ENCODE measurements at regions not wholly inside any gene's neighbourhood (a gene's known extent, or its start where the extent isn't known, plus 50 kb on each side); places are given as distances from the start of the nearest gene placed in this dataset.

DNA sequence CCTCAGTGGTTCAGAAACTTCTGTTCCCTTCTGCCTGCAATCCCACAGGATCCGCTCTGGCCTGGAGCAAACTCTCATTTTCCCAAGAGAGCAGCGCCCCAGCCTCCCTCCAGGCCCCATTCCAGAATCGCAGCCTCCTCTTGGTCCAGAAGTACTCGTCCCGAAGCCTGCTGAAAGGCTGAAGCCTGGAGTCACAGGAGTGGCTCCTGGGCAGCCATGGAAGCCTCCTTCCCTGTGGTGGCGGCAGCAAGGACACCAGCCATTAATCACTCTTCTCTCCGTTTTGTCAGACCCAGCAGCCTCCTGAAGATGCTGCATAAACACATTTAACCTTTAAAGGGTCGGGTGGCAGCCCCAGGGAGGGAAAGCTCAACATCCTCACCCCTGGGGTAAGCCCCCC, 66.9 kb upstream of the TNRC6C start:
- Histone ChIP-seq H3K36me3 (no peaks in the 10 kb centered on the region), H3K27ac (no peak overlapping the region), H3K9me3 (no peaks in the 10 kb centered on the region), H3K27me3 (peaks cover 35% of the 10 kb centered on the region), H3K4me1 (peaks cover 0 to 13% (median 0%) of the 10 kb centered on the region in 4 donors), H3K4me3 (no peak overlapping the region)
- in situ Hi-C loops (cut with MboI; ENCODE audit: low pct_ligation_motif_present in 1 of 4, low pct_unique_long_range_greater_than_20kb in 1 of 4, low sequenced_read_pairs in 3 of 4): no loop called here
- DNase-seq: no peak
- intact Hi-C loops (cut with DNase I; ENCODE audit: low total_unique reads): no loop called here
- WGBS, 2 donors (ENCODE audit: low coverage in 1 of 2): 67% methylated on average over 8 of the region's 8 CpGs; no CpG with 5 or more reads in 1 of the 2 donors
- TF ChIP-seq CTCF (IDR thresholded peaks at IDR 0.05) (no peak), POLR2A (IDR thresholded peaks at IDR 0.05) (no peak), POLR2AphosphoS5 (IDR thresholded peaks at IDR 0.05) (no peak), EP300 (IDR thresholded peaks at IDR 0.05; ENCODE audit: low read depth) (no peak)

DNA sequence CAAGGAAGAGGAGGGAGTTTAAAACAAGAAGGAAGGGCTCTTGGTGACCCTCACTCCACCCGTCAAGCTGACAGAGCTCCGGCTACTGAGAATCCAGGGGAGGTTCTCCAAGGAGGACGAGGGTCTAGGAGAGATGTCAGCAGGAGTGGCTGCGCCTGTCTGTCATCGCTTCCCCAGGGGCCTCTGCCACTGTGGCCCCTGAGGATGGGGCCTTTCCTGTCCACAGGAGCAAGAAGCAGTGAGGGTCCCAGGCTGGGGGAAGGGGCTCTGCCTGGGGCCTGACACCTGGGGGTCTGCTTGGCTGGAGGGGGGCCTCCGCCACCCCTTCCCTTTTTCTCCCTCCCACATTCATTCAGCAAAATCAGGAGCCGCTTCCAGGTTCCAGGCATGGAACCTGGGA, 66.5 kb upstream of the TNRC6C start:
- 89% methylated on average over 5 of the region's 7 CpGs; no CpG with 5 or more reads in 1 of the 2 donors for WGBS, 2 donors (ENCODE audit: low coverage in 1 of 2)

GRCh38 chr17:77892469-77893143, 65.9 kb upstream of the TNRC6C start:
- H3K27ac ChIP-seq: no peak overlapping the region
- peaks cover 0 to 7% (median 0%) of the 10 kb centered on the region in 4 donors for H3K4me1 ChIP-seq
- no peaks in the 10 kb centered on the region for H3K36me3 ChIP-seq
- H3K4me3 ChIP-seq: no peak overlapping the region
- H3K27me3 ChIP-seq: peaks cover 25% of the 10 kb centered on the region
- DNase-seq: no peak
- 56 to 78% methylated on average over 3 to 22 of the region's 22 CpGs for WGBS, 2 donors (ENCODE audit: low coverage in 1 of 2)
- H3K9me3 ChIP-seq: no peaks in the 10 kb centered on the region
- in situ Hi-C loops (cut with MboI; ENCODE audit: low pct_ligation_motif_present in 1 of 4, low pct_unique_long_range_greater_than_20kb in 1 of 4, low sequenced_read_pairs in 3 of 4) (no loop called here), intact Hi-C loops (cut with DNase I; ENCODE audit: low total_unique reads) (no loop called here)
- TF ChIP-seq EP300 (IDR thresholded peaks at IDR 0.05; ENCODE audit: low read depth) (no peak), POLR2A (IDR thresholded peaks at IDR 0.05) (no peak), CTCF (IDR thresholded peaks at IDR 0.05) (no peak), POLR2AphosphoS5 (IDR thresholded peaks at IDR 0.05) (no peak)

More for the DNA sequence above, 66.5 kb upstream of the TNRC6C start:
- H3K9me3 ChIP-seq: no peaks in the 10 kb centered on the region
- H3K4me3 ChIP-seq: no peak overlapping the region
- TF ChIP-seq CTCF (IDR thresholded peaks at IDR 0.05) (no peak), POLR2AphosphoS5 (IDR thresholded peaks at IDR 0.05) (no peak), EP300 (IDR thresholded peaks at IDR 0.05; ENCODE audit: low read depth) (no peak), POLR2A (IDR thresholded peaks at IDR 0.05) (no peak)
- in situ Hi-C loops (cut with MboI; ENCODE audit: low pct_ligation_motif_present in 1 of 4, low pct_unique_long_range_greater_than_20kb in 1 of 4, low sequenced_read_pairs in 3 of 4): no loop called here
- no peak for DNase-seq
- no peak overlapping the region for H3K27ac ChIP-seq
- intact Hi-C loops (cut with DNase I; ENCODE audit: low total_unique reads): no loop called here
- no peaks in the 10 kb centered on the region for H3K36me3 ChIP-seq
- peaks cover 31% of the 10 kb centered on the region for H3K27me3 ChIP-seq
- H3K4me1 ChIP-seq: peaks cover 0 to 12% (median 0%) of the 10 kb centered on the region in 4 donors

GRCh38 chr17:77893144-77894044, 65.1 kb upstream of the TNRC6C start:
- Histone ChIP-seq H3K4me1 (peaks cover 0 to under 1% (median 0%) of the 10 kb centered on the region in 4 donors), H3K27me3 (peaks cover 18% of the 10 kb centered on the region), H3K9me3 (no peaks in the 10 kb centered on the region), H3K36me3 (no peaks in the 10 kb centered on the region), H3K27ac (no peak overlapping the region), H3K4me3 (no peak overlapping the region)
- WGBS, 2 donors (ENCODE audit: low coverage in 1 of 2): 86 to 100% methylated on average over 4 to 23 of the region's 23 CpGs
- TF ChIP-seq POLR2AphosphoS5 (IDR thresholded peaks at IDR 0.05): no peak
- TF ChIP-seq POLR2A (IDR thresholded peaks at IDR 0.05): no peak
- TF ChIP-seq EP300 (IDR thresholded peaks at IDR 0.05; ENCODE audit: low read depth): no peak
- TF ChIP-seq CTCF (IDR thresholded peaks at IDR 0.05): no peak
- DNase-seq: no peak
- intact Hi-C loops (cut with DNase I; ENCODE audit: low total_unique reads): no loop called here
- in situ Hi-C loops (cut with MboI; ENCODE audit: low pct_ligation_motif_present in 1 of 4, low pct_unique_long_range_greater_than_20kb in 1 of 4, low sequenced_read_pairs in 3 of 4): no loop called here

Measured in transverse colon (tissue), 4 donors.